OCI-LY7 (cell line): ENCODE measurements at regions not wholly inside any gene's neighbourhood (a gene's known extent, or its start where the extent isn't known, plus 50 kb on each side); places are given as distances from the start of the nearest gene placed in this dataset.

Experiments
- EZH2phosphoT487 ChIP-seq: fragments of 200-600 bp; sonication (generic); IDR thresholded peaks from 2 replicates; pipeline ENCODE4 v1.6.1; 2018; ENCODE audit warnings: low read depth, borderline replicate concordance, mild to moderate bottlenecking, mixed run types, antibody characterized with exemption, low read length, moderate library complexity, mixed read lengths
- TF ChIP-seq, protein P1 (sequence below): fragments of 200-600 bp; sonication (generic); conservative IDR thresholded peaks from 2 replicates; pipeline ENCODE4 v1.5.1; 2014; ENCODE audit warnings: mild to moderate bottlenecking, antibody characterized with exemption, low read length, moderate library complexity, mixed read lengths

DNA sequence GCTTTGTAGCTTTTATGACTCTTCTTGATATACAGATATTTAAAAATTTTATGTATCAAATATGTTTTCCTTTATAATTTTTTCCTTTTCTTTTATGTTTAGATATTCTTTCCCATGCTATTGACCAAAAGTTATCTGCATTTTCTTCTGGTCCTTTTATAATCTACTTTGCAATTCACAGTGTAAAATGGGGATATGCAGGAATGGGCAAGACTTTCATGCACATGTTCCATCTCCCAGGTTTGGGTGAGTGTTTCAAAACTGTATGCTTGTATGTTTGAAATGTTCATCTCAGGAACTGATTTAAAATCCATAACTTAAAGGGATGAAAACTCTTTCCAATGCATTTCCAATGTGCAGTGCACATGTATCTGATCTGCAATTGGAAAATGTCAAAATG, 199.9 kb downstream of the MEIS1 start:
- TF ChIP-seq, protein P1, sequence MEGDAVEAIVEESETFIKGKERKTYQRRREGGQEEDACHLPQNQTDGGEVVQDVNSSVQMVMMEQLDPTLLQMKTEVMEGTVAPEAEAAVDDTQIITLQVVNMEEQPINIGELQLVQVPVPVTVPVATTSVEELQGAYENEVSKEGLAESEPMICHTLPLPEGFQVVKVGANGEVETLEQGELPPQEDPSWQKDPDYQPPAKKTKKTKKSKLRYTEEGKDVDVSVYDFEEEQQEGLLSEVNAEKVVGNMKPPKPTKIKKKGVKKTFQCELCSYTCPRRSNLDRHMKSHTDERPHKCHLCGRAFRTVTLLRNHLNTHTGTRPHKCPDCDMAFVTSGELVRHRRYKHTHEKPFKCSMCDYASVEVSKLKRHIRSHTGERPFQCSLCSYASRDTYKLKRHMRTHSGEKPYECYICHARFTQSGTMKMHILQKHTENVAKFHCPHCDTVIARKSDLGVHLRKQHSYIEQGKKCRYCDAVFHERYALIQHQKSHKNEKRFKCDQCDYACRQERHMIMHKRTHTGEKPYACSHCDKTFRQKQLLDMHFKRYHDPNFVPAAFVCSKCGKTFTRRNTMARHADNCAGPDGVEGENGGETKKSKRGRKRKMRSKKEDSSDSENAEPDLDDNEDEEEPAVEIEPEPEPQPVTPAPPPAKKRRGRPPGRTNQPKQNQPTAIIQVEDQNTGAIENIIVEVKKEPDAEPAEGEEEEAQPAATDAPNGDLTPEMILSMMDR, result no peak
- no peak for TF ChIP-seq EZH2phosphoT487
